Right lobe of liver (tissue), 4 donors: ENCODE measurements at regions not wholly inside any gene's neighbourhood (a gene's known extent, or its start where the extent isn't known, plus 50 kb on each side); places are given as distances from the start of the nearest gene placed in this dataset.

ENCODE experiments used
- CTCF ChIP-seq, 4 donors: fragments of 200-600 bp in 3 of 4; fragments of 450-650 bp in 1 of 4; IDR thresholded peaks; one replicate each; pipeline versions ENCODE4 v1.5.1 to v1.8.0; 2016 to 2022; ENCODE audit warnings: antibody characterized with exemption in 4 of 4, mild to moderate bottlenecking in 2 of 4
- POLR2A ChIP-seq: fragments of 450-650 bp; IDR thresholded peaks from one replicate; pipeline ENCODE4 v1.6.1; 2017; ENCODE audit warnings: antibody characterized with exemption, mild to moderate bottlenecking
- donor health status: DM: no; HTN: no; CAD: no.
- donor health status: DM: no; HTN: no; CAD: no.
- donor health status: DM: no; HTN: yes; CAD: no.

DNA sequence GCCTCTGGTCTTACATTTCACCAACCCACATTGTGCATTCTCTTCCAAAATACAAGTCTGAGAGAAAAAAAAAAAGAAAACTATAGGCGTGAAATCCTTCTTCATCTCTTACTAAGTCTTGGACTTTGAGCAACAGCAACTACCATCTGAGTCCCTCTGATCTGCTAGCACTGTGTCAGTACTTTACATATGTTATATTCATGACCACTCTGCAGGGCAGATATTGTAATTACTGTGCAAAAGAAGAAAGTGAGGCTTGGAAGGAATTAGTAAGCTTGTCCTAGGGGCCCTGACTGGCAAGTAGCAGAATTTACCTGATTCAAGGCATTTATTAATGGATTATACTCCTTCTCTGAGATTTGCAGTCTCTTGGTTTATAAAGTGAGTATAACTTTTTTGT lies 52.7 kb upstream of the EED start:
- TF ChIP-seq CTCF (IDR thresholded peaks at IDR 0.05) (no peak), POLR2A (no peak)
